ENCODE measurements at regions not wholly inside any gene's neighbourhood (a gene's known extent, or its start where the extent isn't known, plus 50 kb on each side); places are given as distances from the start of the nearest gene placed in this dataset.

- no peak for TF ChIP-seq CTCF (conservative IDR thresholded peaks at IDR 0.05 in 1 of 2, IDR thresholded peaks at IDR 0.05 in 1 of 2; ENCODE audit: low read depth in 1 of 2, low read length in 2 of 2)
- no peak for TF ChIP-seq EZH2 (IDR thresholded peaks at IDR 0.05; ENCODE audit: low read length, missing control alignments)
These were observed 246.8 kb downstream of the NFKBIZ start for GRCh38 chr3:102096066-102096465.

All from fibroblast of lung (primary cell).